Mesenchymal stem cell (in vitro differentiated cells and primary cell): ENCODE measurements at regions not wholly inside any gene's neighbourhood (a gene's known extent, or its start where the extent isn't known, plus 50 kb on each side); places are given as distances from the start of the nearest gene placed in this dataset.

ENCODE experiments used
- DNase-seq: peaks from one replicate; pipeline ENCODE4 v3.0.0-alpha.2; 2013
- H2AFZ ChIP-seq: one replicate; pipeline ENCODE4 v1.6.1; 2013; ENCODE audit warnings: low read depth, mild to moderate bottlenecking, control low read depth, inconsistent platforms, low read length, moderate library complexity
- H2AK5ac ChIP-seq: 2 replicates; pipeline ENCODE4 v1.6.1; 2013; ENCODE audit warnings: low read length, moderate library complexity, mild to moderate bottlenecking, inconsistent platforms; ENCODE audit not compliant: severe bottlenecking
- H2BK120ac ChIP-seq: one replicate; pipeline ENCODE4 v1.6.1; 2013; ENCODE audit warnings: low read depth, mild to moderate bottlenecking, inconsistent platforms, low read length, moderate library complexity
- H2BK12ac ChIP-seq, 2 experiments: one replicate each; pipeline ENCODE4 v1.6.1; 2013; ENCODE audit warnings: inconsistent platforms in 2 of 2, low read length in 2 of 2, mild to moderate bottlenecking in 2 of 2, moderate library complexity in 2 of 2, control low read depth in 1 of 2
- H2BK15ac ChIP-seq: one replicate; pipeline ENCODE4 v1.6.1; 2013; ENCODE audit warnings: mild to moderate bottlenecking, low read depth, inconsistent platforms; ENCODE audit not compliant: poor library complexity, severe bottlenecking
- H2BK5ac ChIP-seq: 2 replicates; pipeline ENCODE4 v1.6.1; 2013; ENCODE audit warnings: low read depth, mild to moderate bottlenecking, low read length, control low read depth, inconsistent platforms; ENCODE audit not compliant: poor library complexity, severe bottlenecking
- H3K14ac ChIP-seq, 2 experiments: one replicate each; pipeline ENCODE4 v1.6.1; 2013; ENCODE audit warnings: inconsistent platforms in 2 of 2, low read length in 2 of 2, control low read depth in 1 of 2, mild to moderate bottlenecking in 1 of 2, moderate library complexity in 1 of 2
- H3K18ac ChIP-seq, 2 experiments: one replicate each; pipeline ENCODE4 v1.6.1; 2013; ENCODE audit warnings: inconsistent platforms in 2 of 2, low read length in 2 of 2, control low read depth in 1 of 2, low read depth in 1 of 2, mild to moderate bottlenecking in 1 of 2
- H3K23ac ChIP-seq, 2 experiments: one replicate each; pipeline ENCODE4 v1.6.1; 2013; ENCODE audit warnings: inconsistent platforms in 2 of 2, low read length in 2 of 2, mild to moderate bottlenecking in 2 of 2, moderate library complexity in 2 of 2, control low read depth in 1 of 2
- H3K27ac ChIP-seq: 2 replicates; pipeline ENCODE4 v1.5.1; 2013; ENCODE audit warnings: mild to moderate bottlenecking, moderate library complexity, low read length, control low read depth, inconsistent platforms; ENCODE audit not compliant: poor library complexity, severe bottlenecking
- H3K27me3 ChIP-seq, 2 experiments: 2 replicates each; pipeline versions ENCODE4 v1.6.1 to v1.7.0; 2013; ENCODE audit warnings: low read length in 2 of 2, mild to moderate bottlenecking in 2 of 2, moderate library complexity in 2 of 2, control low read depth in 1 of 2, inconsistent platforms in 1 of 2; ENCODE audit not compliant: control insufficient read depth in 1 of 2, insufficient read depth in 1 of 2
- H3K36me3 ChIP-seq, 2 experiments: 2 replicates each; pipeline versions ENCODE4 v1.6.1 to v1.7.0; 2013; ENCODE audit warnings: low read length in 2 of 2, control low read depth in 1 of 2, inconsistent platforms in 1 of 2, low read depth in 1 of 2, mild to moderate bottlenecking in 1 of 2; ENCODE audit not compliant: insufficient read depth in 2 of 2, control insufficient read depth in 1 of 2
- H3K4ac ChIP-seq, 2 experiments: one replicate each; pipeline ENCODE4 v1.6.1; 2013; ENCODE audit warnings: inconsistent platforms in 2 of 2, low read length in 2 of 2, mild to moderate bottlenecking in 2 of 2, moderate library complexity in 2 of 2, control low read depth in 1 of 2, low read depth in 1 of 2
- H3K4me1 ChIP-seq: 2 replicates; pipeline ENCODE4 v1.6.1; 2013; ENCODE audit warnings: low read depth, low read length, control low read depth; ENCODE audit not compliant: control insufficient read depth, insufficient read depth
- H3K4me2 ChIP-seq: 2 replicates; pipeline ENCODE4 v1.6.1; 2013; ENCODE audit warnings: low read length, mild to moderate bottlenecking, inconsistent platforms; ENCODE audit not compliant: poor library complexity, severe bottlenecking
- H3K4me3 ChIP-seq, 2 experiments: 2 replicates each; pipeline versions ENCODE4 v1.5.1 to v1.7.0; 2013; ENCODE audit warnings: low read length in 2 of 2, mild to moderate bottlenecking in 2 of 2, control low read depth in 1 of 2, low read depth in 1 of 2; ENCODE audit not compliant: insufficient read depth in 1 of 2
- H3K79me1 ChIP-seq: replicated peaks from 2 replicates; pipeline ENCODE4 v1.6.1; 2013; ENCODE audit warnings: mild to moderate bottlenecking, control low read depth, low read length, inconsistent platforms; ENCODE audit not compliant: poor library complexity, severe bottlenecking
- H3K9ac ChIP-seq: 2 replicates; pipeline ENCODE4 v1.7.0; 2013; ENCODE audit warnings: mild to moderate bottlenecking, low read length, moderate library complexity
- H3K9me3 ChIP-seq: 2 replicates; pipeline ENCODE4 v1.7.0; 2013; ENCODE audit warnings: mild to moderate bottlenecking, low read length; ENCODE audit not compliant: control insufficient read depth
- H4K8ac ChIP-seq: one replicate; pipeline ENCODE4 v1.6.1; 2013; ENCODE audit warnings: inconsistent platforms, mild to moderate bottlenecking, low read length, moderate library complexity
- H4K91ac ChIP-seq: one replicate; pipeline ENCODE4 v1.6.1; 2013; ENCODE audit warnings: mild to moderate bottlenecking, low read length, inconsistent platforms
- WGBS: methylation state at CpG from one replicate; pipeline ENCODE4 v1.1.7; 2013; ENCODE audit warnings: mixed read lengths; 5-methylcytosine and 5-hydroxymethylcytosine counted together

DNA sequence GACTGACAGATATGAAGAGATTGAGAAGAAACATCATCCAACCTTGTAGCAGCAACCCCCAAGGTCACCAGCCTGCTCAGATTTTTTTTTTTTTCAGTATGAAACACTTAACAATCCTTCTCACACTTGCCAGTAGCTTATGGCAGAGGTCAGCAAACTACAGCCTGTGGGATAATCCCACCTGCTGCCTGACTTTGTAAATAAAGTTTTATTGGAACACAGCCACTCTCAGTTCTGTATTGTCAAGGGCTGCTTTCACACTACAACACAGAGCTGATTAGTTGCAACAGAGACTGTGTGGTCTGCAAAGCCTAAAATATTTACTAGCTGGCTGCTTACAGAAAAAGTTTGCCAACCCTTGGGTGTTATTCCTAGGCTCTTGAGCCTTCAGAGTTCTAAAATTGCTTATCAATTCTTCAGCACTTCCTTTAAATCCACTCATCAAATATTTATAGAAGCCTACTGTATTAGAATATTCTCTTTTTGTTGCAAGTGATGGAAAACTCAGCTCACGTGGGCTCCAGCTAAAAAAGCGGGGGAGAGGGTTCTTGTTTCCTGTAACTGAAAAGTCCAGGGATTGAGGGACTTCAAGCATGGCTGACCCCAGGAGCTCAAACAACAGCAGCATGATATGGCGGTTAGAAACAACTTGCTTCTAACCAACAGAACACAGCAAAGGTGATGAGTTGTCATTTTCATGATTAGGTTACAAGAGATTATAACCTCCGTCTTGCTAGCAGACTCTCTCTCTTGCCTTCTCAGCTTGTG, 246.1 kb downstream of the SHQ1 start:
- H3K36me3 ChIP-seq: no peaks in the 10 kb centered on the region
- no peak overlapping the region for H2BK5ac ChIP-seq
- H3K23ac ChIP-seq: no peak overlapping the region
- no peak overlapping the region for H2AFZ ChIP-seq
- H3K4me1 ChIP-seq: no peaks in the 10 kb centered on the region
- H3K27ac ChIP-seq: no peak overlapping the region
- no peak overlapping the region for H2BK15ac ChIP-seq
- no peak overlapping the region for H2AK5ac ChIP-seq
- H3K9ac ChIP-seq: no peak overlapping the region
- H3K4me3 ChIP-seq: no peak overlapping the region
- H4K8ac ChIP-seq: no peak overlapping the region
- peaks cover 4% of the 10 kb centered on the region for H3K9me3 ChIP-seq
- no peak overlapping the region for H3K14ac ChIP-seq
- no peak overlapping the region for H2BK120ac ChIP-seq
- no peak overlapping the region for H3K4me2 ChIP-seq
- H3K18ac ChIP-seq: no peak overlapping the region
- no peak for DNase-seq
- H2BK12ac ChIP-seq: no peak overlapping the region
- H3K79me1 ChIP-seq: no peaks in the 10 kb centered on the region
- H3K27me3 ChIP-seq: peaks cover 56 to 91% of the 10 kb centered on the region in 2 experiments
- H3K4ac ChIP-seq: no peak overlapping the region
- 88% methylated on average over 4 of the region's 4 CpGs for WGBS
- no peak overlapping the region for H4K91ac ChIP-seq

DNA sequence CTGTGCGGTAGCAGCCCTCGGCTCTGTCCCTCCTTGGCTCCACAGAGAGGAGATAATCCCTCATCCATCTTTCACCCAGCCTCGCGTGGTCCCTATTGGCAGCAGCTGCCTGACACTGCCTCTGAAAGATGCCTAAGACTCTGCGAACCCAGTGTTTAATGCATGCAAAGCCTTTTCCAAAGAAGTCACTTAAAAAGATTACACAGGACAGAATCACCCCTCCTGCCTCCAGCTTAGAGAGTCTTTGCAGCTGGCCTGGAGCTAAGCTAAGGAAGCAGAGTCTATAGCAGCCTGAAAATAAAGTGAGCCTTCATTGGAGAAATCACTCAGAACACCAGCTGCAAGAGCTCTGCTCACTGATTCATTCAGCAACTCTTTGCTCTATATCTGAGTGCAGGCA, 247.2 kb downstream of the SHQ1 start:
- no peak overlapping the region for H2BK5ac ChIP-seq
- H3K27ac ChIP-seq: no peak overlapping the region
- H4K91ac ChIP-seq: no peak overlapping the region
- H3K4me2 ChIP-seq: no peak overlapping the region
- no peak overlapping the region for H4K8ac ChIP-seq
- no peak overlapping the region for H3K9ac ChIP-seq
- 89% methylated on average over 5 of the region's 5 CpGs for WGBS
- no peak overlapping the region for H2BK15ac ChIP-seq
- H3K36me3 ChIP-seq: no peaks in the 10 kb centered on the region
- no peak overlapping the region for H2AFZ ChIP-seq
- no peak overlapping the region for H3K23ac ChIP-seq
- no peak overlapping the region for H2BK120ac ChIP-seq
- H3K9me3 ChIP-seq: peaks cover 4% of the 10 kb centered on the region
- H2AK5ac ChIP-seq: no peak overlapping the region
- H3K4me1 ChIP-seq: peaks cover 4% of the 10 kb centered on the region
- DNase-seq: no peak
- H3K27me3 ChIP-seq: peaks cover 60 to 93% of the 10 kb centered on the region in 2 experiments
- no peak overlapping the region for H2BK12ac ChIP-seq
- H3K4ac ChIP-seq: no peak overlapping the region
- no peak overlapping the region for H3K18ac ChIP-seq
- H3K79me1 ChIP-seq: no peaks in the 10 kb centered on the region
- H3K4me3 ChIP-seq: no peak overlapping the region
- H3K14ac ChIP-seq: no peak overlapping the region

DNA sequence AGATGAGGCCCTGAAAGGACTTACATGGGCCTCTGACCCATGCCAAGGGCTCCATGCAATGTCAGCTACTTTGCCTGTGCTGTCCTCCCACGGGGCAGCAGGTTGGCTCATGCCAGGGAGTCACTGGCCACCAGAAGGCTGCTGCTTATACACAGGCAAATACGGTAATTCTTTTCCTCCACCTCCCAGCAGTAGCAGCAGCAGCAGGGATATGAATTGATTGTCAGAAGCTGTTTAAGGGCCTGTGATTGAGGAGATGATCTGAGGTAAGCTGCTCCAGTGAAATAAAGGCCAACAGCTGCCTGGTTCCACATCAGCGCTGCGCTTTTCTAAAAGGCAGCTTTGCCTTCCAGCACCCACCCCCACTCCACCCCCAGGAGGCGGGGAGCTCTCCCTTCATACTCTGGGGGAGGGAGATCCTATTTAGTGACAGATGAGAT, 250.5 kb downstream of the SHQ1 start:
- Histone ChIP-seq H3K9ac (no peak overlapping the region), H2BK12ac (no peak overlapping the region), H3K18ac (no peak overlapping the region), H3K4me2 (no peak overlapping the region), H3K27me3 (peaks cover 41 to 94% of the 10 kb centered on the region in 2 experiments), H2BK15ac (no peak overlapping the region), H3K9me3 (peaks cover 4% of the 10 kb centered on the region), H3K36me3 (no peaks in the 10 kb centered on the region), H3K27ac (no peak overlapping the region), H2AFZ (no peak overlapping the region), H4K91ac (no peak overlapping the region), H3K4me1 (peaks cover 4% of the 10 kb centered on the region), H4K8ac (no peak overlapping the region), H2BK5ac (no peak overlapping the region), H3K4me3 (no peak overlapping the region), H3K4ac (no peak overlapping the region), H3K79me1 (no peaks in the 10 kb centered on the region), H3K14ac (no peak overlapping the region), H3K23ac (no peak overlapping the region), H2AK5ac (no peak overlapping the region), H2BK120ac (no peak overlapping the region)
- WGBS: 24% methylated on average over 1 of the region's 5 CpGs
- peak; percentile 6 for DNase-seq

DNA sequence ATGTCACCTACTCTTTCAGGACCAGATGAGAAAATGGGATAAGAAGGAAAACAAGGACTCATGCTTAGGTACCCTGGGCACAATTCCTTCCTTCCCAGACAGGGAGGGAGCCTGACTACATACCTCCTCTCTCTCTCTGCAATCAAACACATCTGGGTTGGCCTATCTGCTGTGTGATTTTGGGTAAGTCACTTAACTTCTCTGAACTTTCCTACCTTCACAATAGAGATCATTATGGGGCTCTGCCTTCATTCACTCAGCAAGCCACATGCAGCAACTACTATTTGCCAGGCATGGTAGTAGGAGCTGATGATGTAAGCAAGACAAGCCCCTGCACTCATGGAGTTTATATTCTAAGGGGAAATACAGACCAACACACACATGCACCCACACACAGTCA, 251.2 kb downstream of the SHQ1 start:
- Histone ChIP-seq H2BK15ac (no peak overlapping the region), H2BK12ac (no peak overlapping the region), H4K8ac (no peak overlapping the region), H3K9me3 (no peaks in the 10 kb centered on the region), H2AK5ac (no peak overlapping the region), H3K79me1 (no peaks in the 10 kb centered on the region), H3K4me3 (no peak overlapping the region), H3K9ac (no peak overlapping the region), H3K4me1 (peaks cover 8% of the 10 kb centered on the region), H3K4me2 (no peak overlapping the region), H3K14ac (no peak overlapping the region), H3K18ac (no peak overlapping the region), H3K4ac (no peak overlapping the region), H2AFZ (no peak overlapping the region), H2BK120ac (no peak overlapping the region), H3K23ac (no peak overlapping the region), H3K27ac (no peak overlapping the region), H3K27me3 (peaks cover 37 to 86% of the 10 kb centered on the region in 2 experiments), H3K36me3 (no peaks in the 10 kb centered on the region), H2BK5ac (no peak overlapping the region), H4K91ac (no peak overlapping the region)
- no peak for DNase-seq
